ENCODE measurements at regions not wholly inside any gene's neighbourhood (a gene's known extent, or its start where the extent isn't known, plus 50 kb on each side); places are given as distances from the start of the nearest gene placed in this dataset.
"Not testable (repeated sequence)": the region's sequence is repeated elsewhere in the genome, so short reads cannot be mapped to it uniquely, and the experiment has no call there.

- TF ChIP-seq CTCF (IDR thresholded peaks at IDR 0.05; ENCODE audit: insufficient read depth, low read length, severe bottlenecking) = no peak
- no peak for FAIRE-seq
- Histone ChIP-seq H3K4me3 (ENCODE audit: low read depth, low read length) (no peak overlapping the region), H3K36me3 (ENCODE audit: control insufficient read depth, insufficient read depth, low read length) (no peaks in the 10 kb centered on the region), H3K27me3 (ENCODE audit: control insufficient read depth, insufficient read depth, low read length) (no peaks in the 10 kb centered on the region)
- no peak for DNase-seq (ENCODE audit: low read depth)
These were observed 440.6 kb upstream of the IZUMO3 start for GRCh38 chr9:24986331-24986730.

DNA sequence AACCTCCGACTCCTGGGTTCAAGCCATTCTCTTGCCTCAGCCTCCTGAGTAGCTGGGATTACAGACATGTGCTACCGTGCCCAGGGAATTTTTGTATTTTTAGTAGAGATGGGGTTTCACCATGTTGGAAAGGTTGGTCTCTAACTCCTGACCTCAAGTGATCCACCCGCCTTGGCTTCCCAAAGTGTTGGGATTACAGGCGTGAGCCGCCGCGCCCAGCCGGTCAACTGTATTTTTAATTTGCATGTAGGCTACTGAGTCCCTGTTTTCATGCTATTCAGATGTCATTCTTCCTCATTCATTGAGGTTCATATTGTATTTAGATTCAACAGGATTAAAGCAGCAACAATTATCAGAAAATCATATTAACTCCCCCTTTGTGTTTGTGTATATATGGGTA is 425.1 kb upstream of the IZUMO3 start:
- not testable (repeated sequence) for H3K27me3 ChIP-seq (ENCODE audit: control insufficient read depth, insufficient read depth, low read length); DNase-seq (ENCODE audit: low read depth); FAIRE-seq; H3K4me3 ChIP-seq (ENCODE audit: low read depth, low read length); H3K36me3 ChIP-seq (ENCODE audit: control insufficient read depth, insufficient read depth, low read length)

- no peaks in the 10 kb centered on the region for H3K27me3 ChIP-seq (ENCODE audit: control insufficient read depth, insufficient read depth, low read length)
- no peaks in the 10 kb centered on the region for H3K36me3 ChIP-seq (ENCODE audit: control insufficient read depth, insufficient read depth, low read length)
- H3K4me3 ChIP-seq (ENCODE audit: low read depth, low read length) = no peak overlapping the region
- no peak for TF ChIP-seq CTCF (IDR thresholded peaks at IDR 0.05; ENCODE audit: insufficient read depth, low read length, severe bottlenecking)
- no peak for FAIRE-seq
- DNase-seq (ENCODE audit: low read depth) = no peak
These were observed 416.1 kb upstream of the IZUMO3 start for GRCh38 chr9:24961762-24962161.

DNA sequence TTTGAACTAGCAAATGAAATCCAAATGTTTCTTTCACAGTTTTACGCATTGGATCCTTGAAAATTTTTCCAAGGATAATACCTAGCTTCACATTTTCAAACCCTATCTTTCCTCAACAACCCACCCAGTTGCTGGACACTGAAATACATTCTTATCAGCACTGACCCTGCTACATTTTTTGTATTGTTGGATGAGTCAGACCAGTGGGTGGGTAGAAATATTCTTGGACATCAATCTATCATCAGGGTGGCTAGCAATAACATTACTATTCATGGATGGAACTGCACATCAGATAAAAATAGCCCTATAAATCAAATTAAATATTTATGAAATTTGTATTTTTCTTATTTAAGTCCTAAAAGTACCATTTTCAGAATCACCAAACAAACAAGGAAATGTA is 407.4 kb upstream of the IZUMO3 start:
- H3K27me3 ChIP-seq (ENCODE audit: control insufficient read depth, insufficient read depth, low read length) = no peaks in the 10 kb centered on the region
- H3K36me3 ChIP-seq (ENCODE audit: control insufficient read depth, insufficient read depth, low read length) = no peaks in the 10 kb centered on the region
- TF ChIP-seq CTCF (IDR thresholded peaks at IDR 0.05; ENCODE audit: insufficient read depth, low read length, severe bottlenecking) = no peak
- FAIRE-seq (no peak), DNase-seq (ENCODE audit: low read depth) (no peak)
- H3K4me3 ChIP-seq (ENCODE audit: low read depth, low read length) = no peak overlapping the region

GRCh38 chr9:24939109-24939850 is 393.6 kb upstream of the IZUMO3 start:
- Histone ChIP-seq H3K4me3 (ENCODE audit: low read depth, low read length) (no peak overlapping the region), H3K27me3 (ENCODE audit: control insufficient read depth, insufficient read depth, low read length) (no peaks in the 10 kb centered on the region), H3K36me3 (ENCODE audit: control insufficient read depth, insufficient read depth, low read length) (no peaks in the 10 kb centered on the region)
- DNase-seq (ENCODE audit: low read depth) = no peak
- FAIRE-seq = no peak
- no peak for TF ChIP-seq CTCF (IDR thresholded peaks at IDR 0.05; ENCODE audit: insufficient read depth, low read length, severe bottlenecking)

GRCh38 chr9:24936117-24936516 is 390.4 kb upstream of the IZUMO3 start:
- no peak for DNase-seq (ENCODE audit: low read depth)
- Histone ChIP-seq H3K36me3 (ENCODE audit: control insufficient read depth, insufficient read depth, low read length) (no peaks in the 10 kb centered on the region), H3K4me3 (ENCODE audit: low read depth, low read length) (no peak overlapping the region), H3K27me3 (ENCODE audit: control insufficient read depth, insufficient read depth, low read length) (no peaks in the 10 kb centered on the region)
- TF ChIP-seq CTCF (IDR thresholded peaks at IDR 0.05; ENCODE audit: insufficient read depth, low read length, severe bottlenecking) = no peak
- FAIRE-seq = no peak

All from bronchial epithelial cell (primary cell).